ENCODE measurements at regions not wholly inside any gene's neighbourhood (a gene's known extent, or its start where the extent isn't known, plus 50 kb on each side); places are given as distances from the start of the nearest gene placed in this dataset.

- no peaks in the 10 kb centered on the region for H3K9me3 ChIP-seq (ENCODE audit: control insufficient read depth in 4 of 4, low read length in 3 of 4)
- H3K4me3 ChIP-seq (ENCODE audit: low read depth in 1 of 3, low read length in 3 of 3): no peak overlapping the region
- WGBS: 56% methylated on average over 2 of the region's 2 CpGs
- no peaks in the 10 kb centered on the region for H3K36me3 ChIP-seq (ENCODE audit: control insufficient read depth in 4 of 4, insufficient read depth in 3 of 4, low read depth in 1 of 4, low read length in 3 of 4)
- H3K4me1 ChIP-seq (ENCODE audit: control insufficient read depth in 4 of 4, insufficient read depth in 4 of 4, low read length in 3 of 4): no peaks in the 10 kb centered on the region
- no peaks in the 10 kb centered on the region for H3K27me3 ChIP-seq (ENCODE audit: control insufficient read depth in 4 of 4, insufficient read depth in 4 of 4, low read length in 3 of 4)
- TF ChIP-seq SP1 (IDR thresholded peaks at IDR 0.05) (no peak), RAD21 (IDR thresholded peaks at IDR 0.05) (no peak), HNF4A (conservative IDR thresholded peaks at IDR 0.05) (no peak), EGR1 (IDR thresholded peaks at IDR 0.05; ENCODE audit: low read depth in 2 of 2) (no peak), YY1 (IDR thresholded peaks at IDR 0.05) (no peak), ZBTB33 (IDR thresholded peaks at IDR 0.05) (no peak), RXRA (IDR thresholded peaks at IDR 0.05) (no peak), JUND (IDR thresholded peaks at IDR 0.05) (no peak), HNF4G (IDR thresholded peaks at IDR 0.05) (no peak), FOXA2 (IDR thresholded peaks at IDR 0.05) (no peak), FOXA1 (IDR thresholded peaks at IDR 0.05) (no peak), TAF1 (conservative IDR thresholded peaks at IDR 0.05) (no peak), CTCF (IDR thresholded peaks at IDR 0.05; ENCODE audit: low read depth, low read length, missing input control) (no peak), GABPA (IDR thresholded peaks at IDR 0.05 in 1 of 2, conservative IDR thresholded peaks at IDR 0.05 in 1 of 2) (no peak), ATF3 (IDR thresholded peaks at IDR 0.05) (no peak), NR2F2 (IDR thresholded peaks at IDR 0.05) (no peak)
- TF ChIP-seq, protein P1, sequence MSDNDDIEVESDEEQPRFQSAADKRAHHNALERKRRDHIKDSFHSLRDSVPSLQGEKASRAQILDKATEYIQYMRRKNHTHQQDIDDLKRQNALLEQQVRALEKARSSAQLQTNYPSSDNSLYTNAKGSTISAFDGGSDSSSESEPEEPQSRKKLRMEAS (IDR thresholded peaks at IDR 0.05): no peak
- TF ChIP-seq, protein P2, sequence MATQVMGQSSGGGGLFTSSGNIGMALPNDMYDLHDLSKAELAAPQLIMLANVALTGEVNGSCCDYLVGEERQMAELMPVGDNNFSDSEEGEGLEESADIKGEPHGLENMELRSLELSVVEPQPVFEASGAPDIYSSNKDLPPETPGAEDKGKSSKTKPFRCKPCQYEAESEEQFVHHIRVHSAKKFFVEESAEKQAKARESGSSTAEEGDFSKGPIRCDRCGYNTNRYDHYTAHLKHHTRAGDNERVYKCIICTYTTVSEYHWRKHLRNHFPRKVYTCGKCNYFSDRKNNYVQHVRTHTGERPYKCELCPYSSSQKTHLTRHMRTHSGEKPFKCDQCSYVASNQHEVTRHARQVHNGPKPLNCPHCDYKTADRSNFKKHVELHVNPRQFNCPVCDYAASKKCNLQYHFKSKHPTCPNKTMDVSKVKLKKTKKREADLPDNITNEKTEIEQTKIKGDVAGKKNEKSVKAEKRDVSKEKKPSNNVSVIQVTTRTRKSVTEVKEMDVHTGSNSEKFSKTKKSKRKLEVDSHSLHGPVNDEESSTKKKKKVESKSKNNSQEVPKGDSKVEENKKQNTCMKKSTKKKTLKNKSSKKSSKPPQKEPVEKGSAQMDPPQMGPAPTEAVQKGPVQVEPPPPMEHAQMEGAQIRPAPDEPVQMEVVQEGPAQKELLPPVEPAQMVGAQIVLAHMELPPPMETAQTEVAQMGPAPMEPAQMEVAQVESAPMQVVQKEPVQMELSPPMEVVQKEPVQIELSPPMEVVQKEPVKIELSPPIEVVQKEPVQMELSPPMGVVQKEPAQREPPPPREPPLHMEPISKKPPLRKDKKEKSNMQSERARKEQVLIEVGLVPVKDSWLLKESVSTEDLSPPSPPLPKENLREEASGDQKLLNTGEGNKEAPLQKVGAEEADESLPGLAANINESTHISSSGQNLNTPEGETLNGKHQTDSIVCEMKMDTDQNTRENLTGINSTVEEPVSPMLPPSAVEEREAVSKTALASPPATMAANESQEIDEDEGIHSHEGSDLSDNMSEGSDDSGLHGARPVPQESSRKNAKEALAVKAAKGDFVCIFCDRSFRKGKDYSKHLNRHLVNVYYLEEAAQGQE (IDR thresholded peaks at IDR 0.05): no peak
- H3K27ac ChIP-seq (ENCODE audit: low read depth in 1 of 2, low read length in 2 of 2): no peak overlapping the region
- H3K9ac ChIP-seq (ENCODE audit: low read depth in 1 of 2, low read length in 2 of 2): no peak overlapping the region
- DNase-seq (ENCODE audit: low spot score): no peak
These were observed 511.1 kb downstream of the RPL10L start for GRCh38 chr14:46140445-46140844.

Measured in liver (tissue), 8 donors.